GM18502 (cell line): ENCODE measurements at regions not wholly inside any gene's neighbourhood (a gene's known extent, or its start where the extent isn't known, plus 50 kb on each side); places are given as distances from the start of the nearest gene placed in this dataset.

Experiments
- ATAC-seq: cut with Tn5 transposase; IDR thresholded peaks from one replicate; pipeline ENCODE4 v1.9.1; 2021; ENCODE audit warnings: mild to moderate bottlenecking; ENCODE audit not compliant: unreplicated experiment, poor library complexity

DNA sequence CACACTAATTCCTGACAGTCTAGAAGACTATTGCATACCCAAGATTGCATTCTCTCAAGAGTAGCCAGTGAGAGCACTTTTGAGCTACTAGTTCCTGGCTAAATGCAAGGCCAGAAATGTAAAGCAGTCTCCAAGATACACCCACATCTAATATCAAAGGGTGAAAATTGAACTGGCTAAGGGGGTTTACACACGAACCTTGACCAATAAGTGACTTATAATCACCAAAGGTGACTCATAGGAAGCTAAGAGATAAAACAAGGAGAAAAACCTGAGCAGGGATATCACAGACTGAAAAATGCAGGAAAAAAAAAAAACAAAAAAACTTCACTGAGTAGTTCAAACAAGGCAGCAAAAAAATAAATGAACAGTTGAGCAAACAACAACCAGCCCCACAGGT lies 172.2 kb upstream of the RRP15 start:
- ATAC-seq, result no peak

DNA sequence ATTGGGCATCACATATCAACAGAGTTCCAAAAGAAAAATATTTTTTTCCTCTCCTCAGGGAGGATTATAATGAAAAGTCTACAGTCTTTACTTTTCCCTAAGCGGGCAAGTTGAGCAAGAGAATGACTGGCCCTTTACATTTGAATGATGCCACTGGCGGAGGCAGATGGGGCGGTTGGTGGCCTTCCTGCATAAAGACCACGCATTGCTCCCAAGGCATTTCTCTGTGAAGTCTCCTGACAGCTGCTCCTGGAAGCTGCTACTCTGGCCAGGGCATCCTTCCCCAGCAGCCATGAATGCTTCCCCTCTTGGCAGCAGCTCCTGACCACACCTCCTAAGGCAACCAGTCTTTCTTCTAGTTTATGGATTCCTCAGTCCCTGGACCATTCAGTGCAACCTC lies 161.1 kb upstream of the RRP15 start:
- no peak for ATAC-seq

DNA sequence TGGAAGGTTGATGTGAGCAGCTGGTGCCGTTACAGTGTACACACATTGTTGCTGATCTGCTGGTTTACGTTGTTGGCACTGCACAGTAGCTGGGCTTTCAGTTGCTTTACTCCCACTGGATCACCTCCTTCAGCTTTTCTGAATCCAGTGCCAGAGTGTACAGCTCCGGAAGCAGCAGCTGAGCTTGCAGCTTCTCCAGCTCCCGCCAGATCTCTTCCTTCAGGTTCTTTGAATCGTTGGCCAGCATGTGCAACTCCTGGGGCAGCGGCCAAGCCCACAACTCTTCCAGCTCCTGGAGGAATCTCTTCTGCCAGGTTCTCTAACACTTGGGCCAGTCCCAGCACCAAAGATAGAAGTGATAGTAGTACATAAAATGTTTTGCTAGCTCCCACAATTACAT lies 149.7 kb upstream of the RRP15 start:
- ATAC-seq, result no peak

DNA sequence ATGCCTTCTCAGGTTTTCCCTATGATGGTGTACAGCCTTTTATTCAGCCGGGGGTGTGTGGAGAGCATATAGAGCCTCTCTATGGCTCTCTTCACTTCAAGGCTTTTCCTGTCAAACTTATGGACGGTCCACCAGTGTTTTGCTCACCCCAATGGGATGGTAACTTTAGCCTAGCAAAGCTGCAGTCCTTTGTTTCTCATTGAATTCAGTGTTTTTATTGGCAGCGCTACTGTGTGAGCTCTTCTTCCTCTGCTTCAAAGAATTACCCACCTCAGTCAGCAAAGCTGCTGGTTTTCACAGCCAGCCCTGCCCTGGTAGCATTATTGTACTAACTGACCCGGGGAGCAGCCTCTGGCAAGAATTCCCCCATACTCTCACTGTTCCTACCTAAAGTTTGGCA lies 145.3 kb upstream of the RRP15 start:
- ATAC-seq, result no peak

DNA sequence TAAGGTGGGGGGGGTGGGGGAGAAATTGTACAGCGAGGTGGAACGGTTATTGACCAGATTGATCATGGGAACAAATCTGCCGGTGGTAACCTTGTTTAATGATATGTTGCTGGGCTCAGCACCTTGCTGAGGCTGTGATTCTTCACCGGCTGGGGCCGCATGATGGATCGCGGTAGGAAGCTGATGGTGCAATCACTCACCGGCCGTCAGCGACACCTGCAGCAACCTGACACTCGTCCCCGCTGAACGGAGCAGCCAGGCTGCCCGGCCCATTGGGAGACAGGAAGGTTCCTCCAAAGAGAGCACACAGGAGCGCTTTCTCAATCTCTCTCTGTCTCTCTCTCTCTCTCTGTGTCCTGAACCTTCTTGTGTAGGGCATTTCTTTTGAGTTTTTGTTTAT lies 128.5 kb upstream of the RRP15 start:
- ATAC-seq, result no peak

DNA sequence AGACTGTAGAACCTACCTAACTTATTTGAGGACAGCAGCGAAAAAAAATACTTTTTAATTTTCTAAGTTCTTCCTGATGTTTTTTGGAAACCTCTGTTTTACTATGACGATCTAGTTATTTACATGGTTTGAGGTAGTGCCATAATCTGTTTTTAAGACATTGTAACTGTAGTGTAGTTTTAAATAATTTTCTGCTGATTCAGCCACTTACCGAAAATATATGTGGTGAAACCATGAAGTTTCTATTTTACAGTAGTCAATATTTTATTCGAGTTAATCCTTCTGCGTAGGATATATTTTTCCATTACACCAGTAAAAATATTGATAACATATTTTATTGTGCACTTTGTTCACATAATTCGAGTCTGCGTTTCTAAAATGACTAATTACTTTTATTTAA lies 121.7 kb upstream of the RRP15 start:
- no peak for ATAC-seq

DNA sequence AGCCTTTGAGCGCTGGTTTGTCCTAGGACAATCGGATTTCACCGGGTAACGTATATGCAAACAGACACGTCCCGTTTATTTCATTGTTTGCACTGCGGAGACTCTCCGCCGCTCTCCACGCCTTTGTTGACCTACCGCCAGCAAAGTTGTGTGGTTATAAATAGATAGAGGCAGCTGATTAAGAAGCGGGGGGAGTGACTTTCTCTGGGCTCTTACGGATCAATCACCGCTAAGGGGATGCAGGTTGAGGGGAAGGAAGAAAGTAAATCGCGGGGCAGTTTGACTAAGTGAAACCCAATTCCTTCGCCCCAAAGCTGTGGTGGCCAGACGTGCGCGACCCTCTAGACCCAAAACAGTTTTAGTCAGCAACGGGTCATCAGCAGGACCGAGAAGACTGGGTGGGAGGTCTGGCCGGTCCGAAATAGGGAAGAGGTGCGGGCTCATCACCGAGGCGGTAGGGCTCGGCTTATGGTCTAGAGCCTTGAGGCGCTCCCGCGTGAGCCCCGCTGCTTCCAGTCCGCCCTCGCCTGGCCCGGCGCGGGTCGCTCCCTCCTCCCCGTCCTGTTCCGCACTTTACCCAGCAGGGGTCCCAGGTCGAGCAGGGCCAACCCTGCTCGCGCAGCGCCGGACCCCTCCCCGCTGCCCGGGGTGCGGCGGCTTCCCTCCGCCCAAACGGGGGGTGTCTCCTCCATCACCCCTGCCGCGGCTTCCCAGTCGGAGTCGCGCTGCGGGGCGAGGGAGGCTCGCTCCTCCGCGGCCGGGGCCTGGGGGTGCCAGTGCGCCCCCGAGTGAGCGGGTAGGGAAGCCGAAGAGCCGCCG lies 120.8 kb upstream of the RRP15 start:
- peak; percentile 51 for ATAC-seq

DNA sequence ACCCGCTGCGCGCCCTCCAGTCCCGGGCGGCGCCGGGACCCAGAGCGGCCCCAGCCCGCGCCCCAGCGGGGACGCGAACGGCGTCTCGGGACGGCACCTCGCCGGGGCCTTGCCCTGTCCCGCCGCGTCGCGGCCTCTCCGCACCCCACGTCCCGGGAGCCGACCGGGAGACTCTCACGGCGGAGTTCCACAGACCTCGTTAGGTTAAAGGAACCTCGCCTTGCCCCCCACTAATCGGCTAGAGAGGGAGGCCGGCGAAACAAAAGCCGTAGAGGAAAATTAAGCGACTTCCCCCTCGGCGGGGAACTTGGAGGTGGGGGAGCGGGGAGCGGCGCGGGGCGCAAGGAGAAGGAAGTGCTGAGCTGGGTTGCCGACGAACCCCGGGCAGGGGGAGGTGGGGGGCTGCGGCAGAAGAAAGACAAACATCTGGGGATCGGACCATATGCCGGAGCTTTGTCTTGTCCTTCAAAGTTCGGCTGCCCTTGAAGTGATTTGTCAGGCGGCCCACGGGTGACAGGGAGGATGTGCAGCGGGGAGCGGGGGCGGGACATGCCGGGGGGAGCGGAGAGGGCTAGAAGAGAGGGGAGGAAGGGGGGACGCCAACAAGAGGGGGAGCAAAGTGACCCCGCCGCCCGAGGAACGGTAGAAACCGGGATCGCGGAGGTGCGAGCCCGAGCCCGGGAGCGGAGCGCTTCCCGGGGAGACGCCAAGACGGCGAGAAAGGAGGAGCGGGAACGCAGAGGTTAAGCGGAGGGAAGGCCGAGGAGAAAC lies 120.0 kb upstream of the RRP15 start:
- ATAC-seq, result peak; percentile 52

DNA sequence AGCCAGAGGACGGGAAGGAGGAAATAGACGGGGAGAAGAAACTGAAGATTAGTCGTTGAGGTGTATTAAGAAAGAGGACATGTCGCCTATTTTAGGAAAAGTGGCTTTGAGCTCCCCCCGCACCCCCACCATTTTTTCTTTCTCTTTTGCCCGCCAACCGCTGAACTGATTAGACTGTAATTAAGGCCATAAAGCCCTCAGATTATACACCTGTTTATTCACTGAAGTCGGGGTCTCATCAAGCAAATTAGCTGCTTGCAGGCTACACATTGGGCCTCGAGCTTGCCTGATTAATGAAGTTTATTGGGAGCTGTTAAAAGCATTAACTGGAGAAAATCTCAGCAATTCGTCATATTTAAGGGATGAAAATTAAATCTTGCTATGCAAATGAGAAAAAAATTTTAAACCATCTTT lies 119.4 kb upstream of the RRP15 start:
- ATAC-seq, result peak; percentile 3

DNA sequence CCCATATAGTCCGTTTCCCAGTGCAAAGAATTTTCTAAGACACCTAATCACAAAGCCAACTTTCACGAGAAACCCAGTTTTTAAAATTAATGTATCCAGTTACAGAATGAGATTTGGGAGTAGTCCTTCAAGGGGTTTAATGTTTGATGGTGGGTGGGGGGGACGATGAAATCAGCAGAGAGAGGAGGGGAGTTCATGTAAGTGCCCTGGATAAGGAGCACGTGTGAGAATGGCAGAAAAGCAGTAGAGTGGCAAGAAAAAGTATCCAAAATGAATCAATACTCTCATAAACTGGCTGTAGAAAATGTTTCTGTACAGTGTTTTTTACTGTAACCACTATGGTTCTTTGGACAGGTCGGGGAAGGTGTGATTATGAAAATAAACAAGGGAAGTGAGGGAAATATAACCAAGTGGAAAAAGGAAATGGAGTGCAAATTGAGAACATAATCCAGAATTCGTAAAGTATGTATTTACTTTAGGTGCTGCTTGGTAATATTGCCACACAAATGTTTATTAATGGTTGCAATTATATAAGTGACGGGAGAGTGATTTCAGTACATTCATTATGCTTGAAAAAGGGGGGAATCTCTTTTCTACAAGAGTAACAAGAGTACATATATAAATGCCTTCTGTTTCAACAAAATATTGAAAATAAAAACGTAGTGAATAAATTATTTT lies 118.7 kb upstream of the RRP15 start:
- ATAC-seq, result no peak

DNA sequence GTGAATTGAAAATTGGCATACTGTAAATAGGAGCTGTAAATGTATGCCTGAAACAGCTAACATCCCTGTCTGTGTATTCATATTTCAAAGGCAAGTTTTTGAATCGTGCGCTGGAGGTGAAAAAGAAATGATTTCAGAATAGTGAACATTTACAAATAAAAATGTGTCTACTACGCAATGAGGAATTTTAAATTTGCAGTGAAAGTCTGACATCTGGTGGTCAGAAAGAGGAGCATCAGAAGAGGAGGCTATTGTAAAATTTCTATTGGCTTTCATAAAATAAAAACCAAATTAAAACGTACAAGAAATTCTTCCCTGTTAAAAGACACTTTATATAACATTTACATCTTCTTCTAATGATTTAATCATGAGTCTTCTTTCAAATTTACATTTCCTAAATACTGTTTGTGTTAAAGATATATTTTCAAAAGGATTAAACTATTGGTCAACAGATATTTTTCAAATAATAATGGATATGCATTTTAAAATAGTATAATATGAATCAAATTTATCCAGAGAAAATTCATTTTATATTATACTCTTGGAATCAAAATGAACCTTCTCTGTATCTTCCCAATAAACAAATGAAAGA lies 113.7 kb upstream of the RRP15 start:
- peak; percentile 70 for ATAC-seq

DNA sequence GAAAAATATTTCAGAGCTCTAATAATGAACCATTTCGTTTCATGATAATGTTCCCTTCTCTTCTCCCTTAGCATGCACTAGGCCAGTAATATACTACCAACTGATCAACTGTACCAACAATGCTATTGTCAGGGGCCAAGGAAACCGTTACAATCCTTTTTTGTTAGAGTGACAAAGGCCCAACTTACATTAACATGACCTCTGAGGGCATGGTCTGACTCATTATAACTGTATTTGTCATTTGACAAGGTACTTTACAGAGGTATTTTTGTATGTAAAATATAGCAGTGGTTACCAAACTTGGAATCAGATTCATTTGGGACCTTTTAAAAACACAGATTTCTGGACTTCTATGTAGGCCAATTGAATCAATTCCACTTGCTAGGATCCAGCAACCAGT lies 102.6 kb upstream of the RRP15 start:
- ATAC-seq, result no peak

DNA sequence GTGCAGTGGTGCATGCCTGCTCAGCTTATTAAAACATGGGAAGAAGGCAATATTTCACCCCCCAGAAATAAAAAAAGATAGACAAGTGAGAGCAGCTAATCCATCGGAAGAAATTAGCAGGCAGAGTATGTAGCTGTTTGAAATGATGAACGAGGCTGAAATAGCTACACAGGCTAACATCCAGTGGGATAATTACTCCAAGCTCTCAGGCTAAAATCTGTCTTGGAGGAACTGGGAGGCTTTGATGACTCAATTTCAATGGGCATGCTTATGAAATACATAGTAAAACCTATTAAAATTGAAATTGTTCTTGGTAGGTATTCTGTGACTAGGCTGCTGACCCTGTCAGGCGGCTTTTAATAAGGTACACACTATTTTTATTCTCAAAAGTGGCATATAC lies 84.1 kb upstream of the RRP15 start:
- no peak for ATAC-seq

DNA sequence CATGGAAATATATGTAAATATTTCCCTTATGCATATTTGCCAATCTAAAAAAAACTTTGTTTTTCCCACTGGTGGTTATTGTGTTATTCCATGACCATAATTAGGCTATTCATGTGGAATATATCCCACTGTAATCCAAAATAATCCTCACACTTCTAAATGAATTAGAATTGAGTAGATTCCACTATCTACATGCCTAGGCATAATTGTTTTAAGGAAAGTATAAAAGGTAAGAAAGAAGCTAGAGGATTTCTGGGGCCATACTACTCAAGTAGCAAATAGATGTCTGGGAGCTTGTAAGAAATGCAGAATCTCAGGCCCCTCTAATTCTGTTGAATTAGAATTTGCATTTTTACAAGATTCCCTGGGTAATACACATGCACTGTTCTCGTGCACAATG lies 83.5 kb upstream of the RRP15 start:
- ATAC-seq, result no peak

DNA sequence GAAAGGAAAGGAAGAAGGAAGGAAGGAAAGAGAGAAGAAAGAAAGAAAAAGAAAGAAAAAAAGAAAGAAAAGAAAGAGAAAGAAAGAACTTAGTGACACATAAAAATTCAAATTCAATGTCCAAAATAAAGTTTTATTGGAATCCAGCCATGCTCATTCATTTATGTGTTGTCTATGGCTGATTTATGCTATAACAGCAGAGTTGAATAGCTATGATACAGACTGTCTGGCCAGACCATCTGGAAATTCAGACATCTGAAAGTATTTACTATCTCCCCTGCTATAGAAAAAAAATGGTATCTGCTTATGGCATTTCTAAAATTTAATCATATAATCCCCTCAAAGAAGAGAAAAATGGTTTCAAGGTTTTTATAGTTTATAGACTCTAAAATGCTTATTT lies 79.4 kb upstream of the RRP15 start:
- ATAC-seq, result no peak

DNA sequence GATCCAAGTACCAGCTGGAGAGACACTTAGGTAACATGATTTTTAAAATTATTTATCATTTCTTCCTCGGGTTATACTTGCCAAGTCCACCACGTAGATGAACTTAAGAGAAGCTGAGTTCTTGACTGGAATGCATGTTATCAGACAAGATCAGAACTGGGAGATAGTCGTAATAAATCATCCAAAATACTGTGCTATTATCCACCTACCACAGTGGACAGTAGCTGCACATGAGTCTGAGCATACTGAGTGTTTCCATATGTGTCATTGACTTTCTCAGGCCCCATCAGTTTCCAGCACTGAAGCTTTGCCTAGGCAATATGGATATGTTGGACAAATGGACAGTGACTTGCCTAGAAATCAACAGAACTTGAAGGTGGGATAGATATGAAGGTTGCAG lies 77.9 kb upstream of the RRP15 start:
- no peak for ATAC-seq

DNA sequence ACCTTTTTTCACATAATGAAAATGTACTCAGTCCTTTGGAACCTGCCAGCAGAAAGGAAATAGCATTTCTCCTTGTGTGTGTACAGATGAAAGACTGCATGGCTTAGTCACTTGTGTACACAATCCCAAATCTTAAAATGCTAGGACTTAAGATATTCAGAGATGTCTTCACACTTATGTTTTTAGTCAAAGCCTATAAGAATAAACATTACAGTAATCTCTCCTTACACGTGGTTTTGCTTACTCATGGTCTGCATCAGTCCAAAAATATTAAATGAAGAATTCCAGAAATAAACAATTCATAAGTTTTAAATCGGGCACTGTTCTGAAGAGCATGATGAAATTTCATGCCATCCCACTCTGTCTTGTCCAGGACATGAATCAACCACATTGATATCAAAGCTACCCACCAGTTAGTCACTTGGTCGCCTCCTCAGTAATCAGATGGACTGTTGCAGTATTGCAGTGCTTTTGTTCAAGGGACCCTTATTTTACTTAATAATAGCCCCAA lies 75.7 kb upstream of the RRP15 start:
- ATAC-seq, result no peak

DNA sequence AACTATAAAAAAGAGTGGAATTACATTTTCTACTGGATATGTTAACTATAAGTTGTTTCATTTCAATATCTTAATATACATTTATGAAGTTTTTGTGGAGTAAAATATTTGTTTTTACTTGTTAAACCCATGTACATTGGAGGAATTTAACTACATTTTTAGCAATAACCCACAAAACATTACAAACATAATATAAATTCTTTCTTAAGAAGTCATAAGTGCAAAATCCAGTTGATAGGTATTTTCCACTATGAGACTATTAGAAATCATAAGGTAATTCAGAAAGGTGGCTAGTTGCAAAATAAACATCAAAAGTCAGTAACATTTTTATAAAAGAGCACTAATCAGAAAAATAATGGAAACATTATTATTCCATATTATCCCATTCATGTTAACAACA lies 73.9 kb upstream of the RRP15 start:
- no peak for ATAC-seq

DNA sequence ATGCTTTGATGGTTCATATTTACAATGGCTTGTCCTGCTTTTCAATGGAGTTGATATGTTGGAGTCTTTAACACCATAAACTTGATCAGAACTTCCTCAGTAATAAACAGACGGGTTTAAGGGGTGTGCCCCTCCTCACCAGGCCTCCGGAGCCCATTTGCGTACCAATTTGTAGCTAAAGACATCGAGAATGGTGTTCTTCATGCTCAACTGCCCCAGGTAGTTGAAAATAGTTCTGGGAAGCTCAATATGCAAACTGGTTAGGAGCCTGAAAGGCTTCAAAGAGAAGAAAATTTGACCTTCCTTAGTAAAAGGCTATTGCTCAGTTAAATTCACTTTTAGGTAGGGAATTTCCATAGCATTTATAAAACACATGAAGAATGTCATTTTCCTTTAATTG lies 68.1 kb upstream of the RRP15 start:
- peak; percentile 68 for ATAC-seq

DNA sequence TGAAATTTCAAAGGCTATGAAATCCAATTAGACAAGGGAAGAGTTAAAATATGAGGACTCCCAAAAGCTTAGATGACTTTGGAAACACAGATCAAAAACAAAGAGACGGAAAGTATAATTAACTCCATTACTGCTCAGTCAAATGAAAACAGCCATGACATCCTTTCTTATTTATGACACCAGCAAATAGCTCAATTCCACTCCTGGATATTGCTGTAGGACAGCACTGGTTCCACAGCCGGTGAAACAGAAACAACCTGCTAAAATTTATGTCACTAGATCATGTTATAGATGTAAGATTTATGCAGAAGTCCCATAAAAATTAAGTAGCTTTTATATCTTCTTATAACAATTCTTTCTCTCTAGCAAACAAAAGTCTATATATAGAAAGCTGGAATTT lies 65.6 kb upstream of the RRP15 start:
- ATAC-seq, result no peak

DNA sequence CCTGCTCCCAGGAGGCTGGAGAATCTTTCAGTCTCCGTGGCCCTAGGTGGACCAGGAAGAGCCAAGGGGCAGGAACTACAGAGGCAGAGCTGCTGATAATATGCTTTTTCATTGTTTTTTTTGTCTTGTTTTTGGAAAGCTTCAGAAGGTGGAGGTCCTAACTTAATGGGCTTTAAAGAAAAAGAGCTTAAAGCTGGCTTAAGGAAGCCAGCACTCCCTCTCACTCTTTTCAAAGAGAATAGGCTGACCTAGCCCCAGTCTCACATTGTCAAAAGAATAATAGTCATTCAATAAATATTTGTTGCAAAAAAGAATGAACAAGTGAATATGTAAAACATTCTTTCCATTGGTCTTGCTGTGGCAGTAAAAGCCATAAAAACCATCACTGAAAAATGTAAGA lies 61.0 kb upstream of the RRP15 start:
- no peak for ATAC-seq
